WTC11 (cell line): ENCODE measurements at regions not wholly inside any gene's neighbourhood (a gene's known extent, or its start where the extent isn't known, plus 50 kb on each side); places are given as distances from the start of the nearest gene placed in this dataset.

ENCODE experiments used
- ATAC-seq: fragments of 200-7000 bp; cut with Tn5 transposase; 2 replicates; pipeline ENCODE4 v1.10.0; 2021; ENCODE audit warnings: mild to moderate bottlenecking, moderate library complexity
- CTCF ChIA-PET: fragments of 300-600 bp; sonication (Branson Sonifier 250); formaldehyde crosslinking; loops from one replicate; lab custom pipeline; 2021; ENCODE audit warnings: antibody characterized with exemption; lab: Charles Lee
- POLR2A ChIA-PET: fragments of 350-600 bp; sonication (Branson Sonifier 250); formaldehyde crosslinking; loops from one replicate; lab custom pipeline; 2021; ENCODE audit warnings: antibody characterized with exemption; lab: Charles Lee
- DNase-seq: peaks from one replicate; pipeline ENCODE4 v3.0.0; 2021; ENCODE audit warnings: low spot score
- H3K27ac Mint-ChIP-seq: 2 replicates; pipeline ENCODE4 v1.8.0; 2021; ENCODE audit warnings: mixed read lengths
- H3K27me3 Mint-ChIP-seq: 2 replicates; pipeline ENCODE4 v1.8.0; 2021; ENCODE audit warnings: low read depth, mild to moderate bottlenecking, moderate library complexity, mixed read lengths
- H3K36me3 Mint-ChIP-seq: 2 replicates; pipeline ENCODE4 v1.8.0; 2021; ENCODE audit warnings: mixed read lengths
- H3K4me1 Mint-ChIP-seq: 2 replicates; pipeline ENCODE4 v1.8.0; 2022; ENCODE audit warnings: mixed read lengths
- H3K4me3 Mint-ChIP-seq: 2 replicates; pipeline ENCODE4 v1.8.0; 2021; ENCODE audit warnings: mild to moderate bottlenecking, moderate library complexity, mixed read lengths
- H3K9me3 Mint-ChIP-seq: 2 replicates; pipeline ENCODE4 v1.8.0; 2021; ENCODE audit warnings: mixed read lengths
- CREM ChIP-seq: sonication (generic); formaldehyde crosslinking; IDR thresholded peaks from 2 replicates; pipeline ENCODE4 v1.8.1; 2022; ENCODE audit warnings: mild to moderate bottlenecking, missing genetic modification reagents, moderate library complexity
- EMX1 ChIP-seq: fragments of 250-450 bp; sonication (Bioruptor Pico); IDR thresholded peaks from 2 replicates; pipeline ENCODE4 v1.8.0; 2021; ENCODE audit warnings: mild to moderate bottlenecking
- ESRRA ChIP-seq: sonication (generic); formaldehyde crosslinking; IDR thresholded peaks from 2 replicates; pipeline ENCODE4 v1.8.1; 2022; ENCODE audit warnings: mild to moderate bottlenecking, missing genetic modification reagents, borderline replicate concordance
- FOXP1 ChIP-seq: sonication (generic); formaldehyde crosslinking; IDR thresholded peaks from 2 replicates; pipeline ENCODE4 v1.8.0; 2022; ENCODE audit warnings: missing genetic modification reagents, mild to moderate bottlenecking, moderate library complexity, borderline replicate concordance
- HMGA2 ChIP-seq: fragments of 250-450 bp; sonication (Bioruptor Pico); IDR thresholded peaks from 2 replicates; pipeline ENCODE4 v1.4.0; 2021; ENCODE audit warnings: mild to moderate bottlenecking, moderate library complexity
- MLX ChIP-seq: sonication (generic); formaldehyde crosslinking; IDR thresholded peaks from 2 replicates; pipeline ENCODE4 v1.8.1; 2023; ENCODE audit warnings: mild to moderate bottlenecking, missing genetic modification reagents, moderate library complexity
- NFATC4 ChIP-seq: fragments of 250-450 bp; sonication (Bioruptor Pico); IDR thresholded peaks from 2 replicates; pipeline ENCODE4 v1.9.0; 2021; ENCODE audit warnings: mild to moderate bottlenecking
- OVOL2 ChIP-seq: fragments of 250-450 bp; sonication (Bioruptor Pico); IDR thresholded peaks from 2 replicates; pipeline ENCODE4 v1.9.0; 2021; ENCODE audit warnings: mild to moderate bottlenecking, borderline replicate concordance
- RORB ChIP-seq: fragments of 250-450 bp; sonication (Bioruptor Pico); IDR thresholded peaks from 2 replicates; pipeline ENCODE4 v1.9.0; 2021; ENCODE audit warnings: mild to moderate bottlenecking
- SMAD4 ChIP-seq: sonication (generic); formaldehyde crosslinking; IDR thresholded peaks from 2 replicates; pipeline ENCODE4 v1.8.0; 2022; ENCODE audit warnings: mild to moderate bottlenecking, missing genetic modification reagents
- ZBTB21 ChIP-seq: sonication (generic); formaldehyde crosslinking; IDR thresholded peaks from 2 replicates; pipeline ENCODE4 v1.8.1; 2023; ENCODE audit warnings: mild to moderate bottlenecking, missing genetic modification reagents, borderline replicate concordance
- ZNF121 ChIP-seq: sonication (generic); formaldehyde crosslinking; IDR thresholded peaks from 2 replicates; pipeline ENCODE4 v1.8.0; 2023; ENCODE audit warnings: missing genetic modification reagents
- ZNF138 ChIP-seq: sonication (generic); formaldehyde crosslinking; conservative IDR thresholded peaks from 2 replicates; pipeline ENCODE4 v1.8.1; 2022; ENCODE audit warnings: mild to moderate bottlenecking, moderate library complexity, missing genetic modification reagents
- ZNF317 ChIP-seq: sonication (generic); formaldehyde crosslinking; IDR thresholded peaks from 2 replicates; pipeline ENCODE4 v1.8.1; 2023; ENCODE audit warnings: low read depth, mild to moderate bottlenecking, moderate library complexity, missing genetic modification reagents, borderline replicate concordance
- ZNF396 ChIP-seq: fragments of 250-450 bp; sonication (Bioruptor Pico); IDR thresholded peaks from 2 replicates; pipeline ENCODE4 v1.8.0; 2021; ENCODE audit warnings: mild to moderate bottlenecking, moderate library complexity, borderline replicate concordance
- ZNF425 ChIP-seq: fragments of 250-450 bp; sonication (Bioruptor Pico); conservative IDR thresholded peaks from 2 replicates; pipeline ENCODE4 v1.9.0; 2021; ENCODE audit warnings: mild to moderate bottlenecking
- ZNF532 ChIP-seq: fragments of 250-450 bp; sonication (Bioruptor Pico); IDR thresholded peaks from 2 replicates; pipeline ENCODE4 v1.9.0; 2021; ENCODE audit warnings: mild to moderate bottlenecking, borderline replicate concordance
- ZSCAN18 ChIP-seq: fragments of 250-450 bp; sonication (Bioruptor Pico); IDR thresholded peaks from 2 replicates; pipeline ENCODE4 v2.1.2; 2022; ENCODE audit warnings: mild to moderate bottlenecking, moderate library complexity
- TF ChIP-seq, protein P1 (sequence below): fragments of 200-600 bp; IDR thresholded peaks from 2 replicates; pipeline ENCODE4 v1.8.0; 2022; ENCODE audit warnings: antibody characterized with exemption
- TF ChIP-seq, protein P2 (sequence below): sonication (generic); formaldehyde crosslinking; IDR thresholded peaks from 2 replicates; pipeline ENCODE4 v1.8.1; 2023; ENCODE audit warnings: mild to moderate bottlenecking, missing genetic modification reagents
- TF ChIP-seq, protein P3 (sequence below): fragments of 250-450 bp; sonication (Bioruptor Pico); IDR thresholded peaks from 2 replicates; pipeline ENCODE4 v1.9.0; 2021; ENCODE audit warnings: moderate library complexity, mild to moderate bottlenecking, inconsistent platforms, borderline replicate concordance

GRCh38 chr1:62993844-62994243, 209.9 kb downstream of the ATG4C start (continued):
- TF ChIP-seq ZNF532 (no peak), EMX1 (no peak), ESRRA (CRISPR knock-in tag) (no peak), SMAD4 (CRISPR knock-in tag) (no peak), ZSCAN18 (CRISPR knock-in tag) (no peak)

GRCh38 chr1:62995173-62995572, 211.2 kb downstream of the ATG4C start:
- ATAC-seq (no peak), DNase-seq (no peak)
- H3K27ac Mint-ChIP-seq = no peak overlapping the region
- H3K27me3 Mint-ChIP-seq = no peaks in the 10 kb centered on the region
- H3K4me1 Mint-ChIP-seq = peaks cover 27% of the 10 kb centered on the region
- POLR2A ChIA-PET = no interaction called here
- TF ChIP-seq MLX (CRISPR knock-in tag) = no peak
- TF ChIP-seq ZNF425 (CRISPR knock-in tag) = no peak
- TF ChIP-seq OVOL2 (CRISPR knock-in tag) = no peak
- TF ChIP-seq ZNF317 (CRISPR knock-in tag) = no peak
- TF ChIP-seq, protein P1, sequence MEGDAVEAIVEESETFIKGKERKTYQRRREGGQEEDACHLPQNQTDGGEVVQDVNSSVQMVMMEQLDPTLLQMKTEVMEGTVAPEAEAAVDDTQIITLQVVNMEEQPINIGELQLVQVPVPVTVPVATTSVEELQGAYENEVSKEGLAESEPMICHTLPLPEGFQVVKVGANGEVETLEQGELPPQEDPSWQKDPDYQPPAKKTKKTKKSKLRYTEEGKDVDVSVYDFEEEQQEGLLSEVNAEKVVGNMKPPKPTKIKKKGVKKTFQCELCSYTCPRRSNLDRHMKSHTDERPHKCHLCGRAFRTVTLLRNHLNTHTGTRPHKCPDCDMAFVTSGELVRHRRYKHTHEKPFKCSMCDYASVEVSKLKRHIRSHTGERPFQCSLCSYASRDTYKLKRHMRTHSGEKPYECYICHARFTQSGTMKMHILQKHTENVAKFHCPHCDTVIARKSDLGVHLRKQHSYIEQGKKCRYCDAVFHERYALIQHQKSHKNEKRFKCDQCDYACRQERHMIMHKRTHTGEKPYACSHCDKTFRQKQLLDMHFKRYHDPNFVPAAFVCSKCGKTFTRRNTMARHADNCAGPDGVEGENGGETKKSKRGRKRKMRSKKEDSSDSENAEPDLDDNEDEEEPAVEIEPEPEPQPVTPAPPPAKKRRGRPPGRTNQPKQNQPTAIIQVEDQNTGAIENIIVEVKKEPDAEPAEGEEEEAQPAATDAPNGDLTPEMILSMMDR = no peak
- TF ChIP-seq, protein P2, sequence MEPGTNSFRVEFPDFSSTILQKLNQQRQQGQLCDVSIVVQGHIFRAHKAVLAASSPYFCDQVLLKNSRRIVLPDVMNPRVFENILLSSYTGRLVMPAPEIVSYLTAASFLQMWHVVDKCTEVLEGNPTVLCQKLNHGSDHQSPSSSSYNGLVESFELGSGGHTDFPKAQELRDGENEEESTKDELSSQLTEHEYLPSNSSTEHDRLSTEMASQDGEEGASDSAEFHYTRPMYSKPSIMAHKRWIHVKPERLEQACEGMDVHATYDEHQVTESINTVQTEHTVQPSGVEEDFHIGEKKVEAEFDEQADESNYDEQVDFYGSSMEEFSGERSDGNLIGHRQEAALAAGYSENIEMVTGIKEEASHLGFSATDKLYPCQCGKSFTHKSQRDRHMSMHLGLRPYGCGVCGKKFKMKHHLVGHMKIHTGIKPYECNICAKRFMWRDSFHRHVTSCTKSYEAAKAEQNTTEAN (CRISPR knock-in tag) = no peak
- no peak for TF ChIP-seq CREM
- no peak for TF ChIP-seq ZNF396
- TF ChIP-seq ZBTB21 (CRISPR knock-in tag) = no peak
- TF ChIP-seq, protein P3, sequence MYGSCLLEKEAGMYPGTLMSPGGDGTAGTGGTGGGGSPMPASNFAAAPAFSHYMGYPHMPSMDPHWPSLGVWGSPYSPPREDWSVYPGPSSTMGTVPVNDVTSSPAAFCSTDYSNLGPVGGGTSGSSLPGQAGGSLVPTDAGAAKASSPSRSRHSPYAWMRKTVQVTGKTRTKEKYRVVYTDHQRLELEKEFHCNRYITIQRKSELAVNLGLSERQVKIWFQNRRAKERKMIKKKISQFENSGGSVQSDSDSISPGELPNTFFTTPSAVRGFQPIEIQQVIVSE (CRISPR knock-in tag) = no peak
- no peak for TF ChIP-seq RORB (CRISPR knock-in tag)
- TF ChIP-seq HMGA2 (CRISPR knock-in tag) = no peak
- TF ChIP-seq FOXP1 (CRISPR knock-in tag) = no peak
- no peak for TF ChIP-seq ZNF138 (CRISPR knock-in tag)
- TF ChIP-seq NFATC4 (CRISPR knock-in tag) = no peak
- TF ChIP-seq ZNF121 (CRISPR knock-in tag) = no peak
- no peaks in the 10 kb centered on the region for H3K36me3 Mint-ChIP-seq
- no peaks in the 10 kb centered on the region for H3K9me3 Mint-ChIP-seq
- CTCF ChIA-PET = interaction anchor here (1.0 kb wide), 1 partner anchor 154 kb away, joined by 3 read pairs; no protein-coding TSS in a partner anchor
- no peak overlapping the region for H3K4me3 Mint-ChIP-seq
